HK-2 (cell line): ENCODE measurements at regions not wholly inside any gene's neighbourhood (a gene's known extent, or its start where the extent isn't known, plus 50 kb on each side); places are given as distances from the start of the nearest gene placed in this dataset.
"Not testable (repeated sequence)": the region's sequence is repeated elsewhere in the genome, so short reads cannot be mapped to it uniquely, and the experiment has no call there.

Experiments
- DNase-seq: peaks from one replicate; pipeline ENCODE4 v3.0.0-alpha.2; 2018; ENCODE audit not compliant: unreplicated experiment

- DNase-seq, result no peak
Observed at GRCh38 chr21:31609081-31609480, 50.4 kb upstream of the SOD1 start.

GRCh38 chr21:31607791-31608190 lies 51.7 kb upstream of the SOD1 start:
- DNase-seq, result no peak

DNA sequence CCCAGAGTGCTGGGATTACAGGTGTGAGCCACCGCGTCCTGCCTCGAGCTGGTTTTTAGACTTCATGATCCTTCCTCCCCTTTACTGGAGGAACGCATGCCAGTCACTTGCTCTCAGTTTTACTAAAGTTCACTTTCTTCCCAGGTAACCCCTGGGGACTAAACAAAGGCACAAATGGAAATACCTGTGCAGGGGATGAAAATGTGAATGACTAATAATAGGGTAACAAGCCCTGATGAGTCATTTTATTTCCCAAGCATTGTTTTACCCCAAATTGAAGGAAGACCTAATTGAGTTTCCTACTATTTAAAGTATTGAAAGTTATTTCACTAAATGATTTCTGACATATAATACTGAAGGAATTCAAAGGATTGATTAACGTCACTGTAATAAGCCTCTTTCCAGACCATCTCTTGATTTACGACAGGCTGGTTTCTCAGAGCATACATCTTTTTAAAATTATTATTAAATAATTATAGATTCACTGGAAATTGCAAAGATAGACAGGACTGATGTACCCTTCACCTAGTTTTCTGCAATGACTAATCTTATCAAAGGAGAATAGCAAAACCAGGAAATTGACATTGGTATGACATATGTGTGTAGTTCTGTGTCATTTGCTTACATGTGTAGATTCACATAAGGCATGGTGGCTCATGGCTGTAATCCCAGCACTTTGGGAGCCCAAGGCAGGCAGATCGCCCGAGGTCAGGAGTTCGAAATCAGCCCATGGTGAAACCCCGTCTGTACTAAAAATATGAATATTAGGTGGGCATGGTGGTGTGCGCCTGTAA lies 53.2 kb upstream of the SOD1 start:
- DNase-seq, result no peak

GRCh38 chr21:31604591-31605190 lies 54.8 kb upstream of the SOD1 start:
- DNase-seq, result peak; percentile 51

DNA sequence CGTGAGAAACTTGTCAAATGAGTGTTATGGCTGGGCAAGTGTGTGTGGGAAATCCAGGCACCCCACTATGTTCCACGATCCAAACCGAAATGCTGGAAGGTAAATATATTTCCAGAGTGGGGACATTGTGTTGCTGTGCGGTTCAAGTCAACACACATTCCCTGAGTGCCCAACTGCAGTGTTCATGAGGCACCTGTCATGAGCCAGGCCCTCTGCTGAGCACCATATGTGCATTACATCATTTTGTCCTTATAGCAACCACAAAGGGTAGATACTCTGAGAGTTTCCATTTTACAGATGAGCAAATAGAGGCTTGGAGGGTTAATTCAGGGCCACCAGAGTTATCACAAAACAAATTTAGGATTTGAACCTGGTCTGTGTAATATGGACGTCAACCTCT lies 59.9 kb upstream of the SOD1 start:
- no peak for DNase-seq

DNA sequence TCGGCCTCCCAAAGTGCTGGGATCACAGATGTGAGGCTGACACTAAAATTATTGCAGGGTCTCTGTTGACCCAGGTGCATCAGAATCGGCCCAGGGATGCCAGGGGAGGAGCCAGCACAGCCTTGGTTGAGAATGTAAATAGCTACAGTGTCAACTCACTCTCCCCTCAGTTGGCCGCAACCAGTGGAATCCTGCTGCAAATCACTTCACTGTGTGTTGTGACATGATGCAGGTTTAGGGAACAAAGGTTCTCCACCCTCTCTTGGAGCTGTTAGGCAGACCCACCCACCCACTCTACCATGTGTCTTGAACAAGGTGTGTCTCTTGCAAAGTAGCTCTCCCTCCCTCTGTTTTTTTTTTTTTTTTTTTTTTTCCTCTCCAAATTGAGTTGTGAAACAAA lies 60.5 kb upstream of the SOD1 start:
- no peak for DNase-seq

- DNase-seq, result no peak
Observed at GRCh38 chr21:31597683-31598082, 61.8 kb upstream of the SOD1 start.

DNA sequence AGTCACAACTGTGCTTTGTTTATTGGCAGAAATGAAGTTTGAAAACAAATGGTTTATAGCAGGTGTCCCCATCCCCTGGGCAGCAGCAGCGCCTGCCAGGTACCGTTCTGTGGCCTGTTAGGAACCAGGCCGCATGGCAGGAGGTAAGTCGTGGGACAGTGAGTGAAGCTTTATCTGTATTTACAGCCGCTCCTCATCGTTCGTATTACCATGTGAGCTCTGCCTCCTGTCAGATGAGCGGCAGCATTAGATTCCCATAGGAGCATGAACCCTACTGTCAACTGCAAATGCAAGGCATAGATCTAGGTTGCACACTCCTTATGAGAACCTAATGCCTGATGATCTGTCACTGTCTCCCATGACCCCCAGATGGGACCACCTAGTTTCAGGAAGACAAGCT lies 63.4 kb upstream of the SOD1 start:
- no peak for DNase-seq

- no peak for DNase-seq
Observed at GRCh38 chr21:31594726-31595125, 64.8 kb upstream of the SOD1 start.

- DNase-seq, result no peak
Observed at GRCh38 chr21:31594279-31594678, 65.2 kb upstream of the SOD1 start.

GRCh38 chr21:31592963-31593560 lies 66.4 kb upstream of the SOD1 start:
- DNase-seq, result no peak

- no peak for DNase-seq
Observed at GRCh38 chr21:31592516-31592915, 67.0 kb upstream of the SOD1 start.

DNA sequence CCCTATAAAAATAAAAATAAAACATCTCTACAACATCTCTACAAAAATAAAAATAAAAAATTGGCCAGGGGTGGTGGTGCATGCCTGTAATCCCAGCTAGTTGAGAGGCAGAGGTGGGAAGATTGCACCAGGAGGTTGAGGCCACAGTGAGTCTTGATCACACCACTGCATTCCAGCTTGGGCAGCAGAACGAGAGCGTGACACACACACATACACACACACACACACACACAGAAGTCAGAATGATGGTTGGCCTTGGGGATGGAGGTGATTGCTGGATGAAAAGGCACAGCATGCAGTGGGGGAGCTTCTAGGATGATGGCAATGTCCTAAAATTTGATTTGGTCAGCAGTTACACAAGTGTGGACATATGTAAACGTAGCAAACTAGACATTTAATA lies 69.7 kb upstream of the SOD1 start:
- DNase-seq, result no peak

DNA sequence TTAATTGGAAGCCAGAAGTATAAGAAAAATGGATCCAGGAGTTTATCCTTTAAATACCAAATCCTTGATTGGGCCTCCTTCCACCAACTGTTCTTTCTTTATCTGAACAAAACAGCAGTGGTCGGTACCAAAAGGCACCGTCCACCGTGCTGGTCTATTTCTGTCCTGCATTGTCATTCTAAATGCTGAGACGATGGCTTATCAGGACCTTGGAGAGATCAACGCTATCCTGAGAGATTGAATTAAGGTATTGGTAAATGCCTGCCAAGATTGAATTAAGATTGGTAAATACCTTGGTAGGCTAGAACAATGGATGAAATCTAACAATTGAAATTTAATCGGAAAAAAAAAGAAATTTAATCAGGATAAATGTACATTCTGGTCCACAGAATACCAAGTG lies 73.4 kb upstream of the SOD1 start:
- no peak for DNase-seq

DNA sequence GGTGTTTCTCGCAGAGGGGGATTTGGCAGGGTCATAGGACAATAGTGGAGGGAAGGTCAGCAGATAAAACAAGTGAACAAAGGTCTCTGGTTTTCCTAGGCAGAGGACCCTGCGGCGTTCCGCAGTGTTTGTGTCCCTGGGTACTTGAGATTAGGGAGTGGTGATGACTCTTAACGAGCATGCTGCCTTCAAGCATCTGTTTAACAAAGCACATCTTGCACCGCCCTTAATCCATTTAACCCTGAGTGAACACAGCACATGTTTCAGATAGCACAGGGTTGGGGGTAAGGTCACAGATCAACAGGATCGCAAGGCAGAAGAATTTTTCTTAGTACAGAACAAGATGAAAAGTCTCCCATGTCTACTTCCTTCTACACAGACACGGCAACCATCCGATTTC lies 75.6 kb upstream of the SOD1 start:
- DNase-seq, result not testable (repeated sequence)

GRCh38 chr21:31583498-31583897 lies 76.0 kb upstream of the SOD1 start:
- no peak for DNase-seq

GRCh38 chr21:31580866-31581276 lies 78.6 kb upstream of the SOD1 start:
- DNase-seq, result peak; percentile 46

DNA sequence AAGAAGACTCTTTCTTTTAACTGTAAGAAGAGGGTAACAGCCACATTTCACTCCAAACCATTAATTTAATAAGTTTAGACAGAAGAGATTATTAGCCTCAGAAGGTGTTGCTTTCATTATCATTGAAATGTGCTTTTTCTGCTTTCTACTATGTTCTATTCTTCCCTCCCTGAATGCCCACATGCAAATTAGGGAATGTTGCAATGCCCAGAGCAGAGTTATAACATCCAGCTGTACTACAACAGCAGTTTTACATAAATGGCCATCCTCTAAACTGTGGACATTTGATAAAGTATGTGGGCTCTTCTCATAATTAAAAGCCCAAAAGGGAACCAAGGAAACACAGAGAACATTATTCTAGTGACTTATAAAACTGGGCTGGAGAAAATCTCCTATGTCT lies 82.2 kb upstream of the SOD1 start:
- no peak for DNase-seq

DNA sequence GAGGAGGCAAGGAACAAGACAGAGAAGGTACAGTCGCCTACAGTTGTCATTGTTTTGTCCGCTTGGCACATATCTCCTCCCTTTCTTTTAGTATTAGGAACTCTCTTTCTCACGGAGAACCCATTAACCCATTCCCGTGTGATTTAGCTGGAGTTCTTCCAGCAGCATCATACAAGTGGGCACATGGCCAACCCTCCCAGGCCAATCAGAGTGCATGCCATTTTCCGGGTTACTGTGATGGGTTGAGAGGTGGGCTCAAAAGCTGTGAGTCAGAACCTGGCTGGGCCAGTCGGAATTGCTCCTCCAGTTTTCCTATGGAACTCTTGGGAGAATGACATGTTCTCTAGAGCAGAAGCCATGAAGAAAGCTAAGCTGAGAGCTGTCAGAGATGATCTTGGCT lies 83.1 kb upstream of the SOD1 start:
- no peak for DNase-seq

GRCh38 chr21:31573217-31573616 lies 86.3 kb upstream of the SOD1 start:
- no peak for DNase-seq

GRCh38 chr21:31571879-31572278 lies 87.6 kb upstream of the SOD1 start:
- DNase-seq, result no peak

- DNase-seq, result no peak
Observed at GRCh38 chr21:31570824-31571566, 88.5 kb upstream of the SOD1 start.

DNA sequence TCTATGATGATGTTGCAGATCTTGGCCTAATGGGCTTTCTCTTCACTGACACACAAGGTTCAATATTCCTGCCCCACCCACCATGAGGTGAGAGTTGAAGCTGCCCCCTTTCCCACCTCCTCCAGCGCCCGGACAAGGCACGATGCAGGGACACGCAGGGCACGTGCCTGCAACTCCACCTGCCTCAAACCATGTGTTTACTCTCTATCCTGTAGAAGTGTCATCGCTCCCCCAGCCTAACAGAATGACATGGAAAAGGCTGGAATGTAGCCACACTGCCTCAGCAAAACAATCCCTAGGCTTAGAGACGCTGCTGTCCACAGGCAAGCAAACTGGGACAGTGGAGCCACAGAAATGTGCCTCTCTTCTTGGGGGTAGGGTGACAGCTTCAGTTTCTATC lies 92.9 kb upstream of the SOD1 start:
- no peak for DNase-seq
